Keratinocyte (primary cell): ENCODE measurements at regions not wholly inside any gene's neighbourhood (a gene's known extent, or its start where the extent isn't known, plus 50 kb on each side); places are given as distances from the start of the nearest gene placed in this dataset.

Source experiments
- DNase-seq: peaks from one replicate; pipeline ENCODE4 v3.0.0-alpha.2; 2011; ENCODE audit warnings: low read depth, missing footprints, low spot score
- FAIRE-seq: peaks from 2 replicates; lab custom pipeline; 2011; peaks lifted over from hg19 to GRCh38; lab: Jason Lieb, UNC
- H2AFZ ChIP-seq: 2 replicates; pipeline ENCODE4 v1.6.0; 2012; ENCODE audit warnings: low read length, control low read depth, inconsistent platforms; ENCODE audit not compliant: control insufficient read depth
- H3K27ac ChIP-seq: 2 replicates; pipeline ENCODE4 v1.5.1; 2011; ENCODE audit warnings: low read length; ENCODE audit not compliant: control insufficient read depth, insufficient read depth
- H3K27me3 ChIP-seq: 3 replicates; pipeline ENCODE4 v1.6.0; 2011; ENCODE audit warnings: low read length; ENCODE audit not compliant: control insufficient read depth, insufficient read depth; ENCODE audit errors: extremely low read depth
- H3K36me3 ChIP-seq, 2 experiments: 2 replicates in 1 of 2; 3 replicates in 1 of 2; pipeline ENCODE4 v1.5.1; 2011; ENCODE audit warnings: low read length in 2 of 2, mild to moderate bottlenecking in 1 of 2; ENCODE audit not compliant: control insufficient read depth in 2 of 2, insufficient read depth in 2 of 2; ENCODE audit errors: extremely low read depth in 1 of 2
- H3K4me1 ChIP-seq: 3 replicates; pipeline ENCODE4 v1.5.1; 2011; ENCODE audit warnings: low read length; ENCODE audit not compliant: control insufficient read depth, insufficient read depth; ENCODE audit errors: extremely low read depth
- H3K4me2 ChIP-seq: 3 replicates; pipeline ENCODE4 v1.6.0; 2011; ENCODE audit warnings: low read depth, low read length; ENCODE audit not compliant: control insufficient read depth, insufficient read depth; ENCODE audit errors: extremely low read depth
- H3K4me3 ChIP-seq, 3 experiments: fragments of 200-600 bp in 1 of 3; sonication (generic) in 1 of 3; 2 replicates in 2 of 3; 3 replicates in 1 of 3; pipeline ENCODE4 v1.5.1; 2011 to 2016; ENCODE audit warnings: low read length in 3 of 3, mild to moderate bottlenecking in 3 of 3, control low read depth in 2 of 3, inconsistent platforms in 1 of 3, low read depth in 1 of 3, mixed read lengths in 1 of 3, mixed run types in 1 of 3, moderate library complexity in 1 of 3; ENCODE audit not compliant: control insufficient read depth in 2 of 3, insufficient read depth in 2 of 3; ENCODE audit errors: extremely low read depth in 1 of 3
- H3K79me2 ChIP-seq: 2 replicates; pipeline ENCODE4 v1.6.0; 2012; ENCODE audit warnings: low read length; ENCODE audit not compliant: control insufficient read depth, insufficient read depth
- H3K9ac ChIP-seq: 3 replicates; pipeline ENCODE4 v1.6.0; 2011; ENCODE audit warnings: low read length; ENCODE audit not compliant: control insufficient read depth, insufficient read depth; ENCODE audit errors: extremely low read depth
- H3K9me1 ChIP-seq: 3 replicates; pipeline ENCODE4 v1.6.0; 2011; ENCODE audit warnings: low read length; ENCODE audit not compliant: control insufficient read depth, insufficient read depth; ENCODE audit errors: extremely low read depth
- H3K9me3 ChIP-seq: 2 replicates; pipeline ENCODE4 v1.5.1; 2012; ENCODE audit warnings: low read depth, low read length; ENCODE audit not compliant: control insufficient read depth
- H4K20me1 ChIP-seq: 3 replicates; pipeline ENCODE4 v1.6.0; 2011; ENCODE audit warnings: low read length; ENCODE audit not compliant: control insufficient read depth, insufficient read depth; ENCODE audit errors: extremely low read depth
- CTCF ChIP-seq, 3 experiments: IDR thresholded peaks in 1 of 3; conservative IDR thresholded peaks in 1 of 3; optimal IDR thresholded peaks in 1 of 3; 2 replicates in 2 of 3; 3 replicates in 1 of 3; pipeline versions ENCODE3 to v1.5.1; 2011; ENCODE audit warnings: low read length in 3 of 3, mild to moderate bottlenecking in 3 of 3, moderate library complexity in 2 of 3, control low read depth in 1 of 3, inconsistent platforms in 1 of 3; ENCODE audit not compliant: insufficient read depth in 2 of 3; ENCODE audit errors: extremely low read depth in 1 of 3
- EZH2 ChIP-seq: IDR thresholded peaks from one replicate; pipeline ENCODE4 v1.6.1; 2012; ENCODE audit warnings: inconsistent platforms, mild to moderate bottlenecking, low read length, moderate library complexity
- dilution Hi-C: fragments of 300-500 bp; cut with MboI; formaldehyde crosslinking; loops from one replicate; pipeline ENCODE4 v1.7.0; 2020; ENCODE audit warnings: low sequenced_read_pairs; ENCODE audit not compliant: extremely low pct_ligation_motif_present

DNA sequence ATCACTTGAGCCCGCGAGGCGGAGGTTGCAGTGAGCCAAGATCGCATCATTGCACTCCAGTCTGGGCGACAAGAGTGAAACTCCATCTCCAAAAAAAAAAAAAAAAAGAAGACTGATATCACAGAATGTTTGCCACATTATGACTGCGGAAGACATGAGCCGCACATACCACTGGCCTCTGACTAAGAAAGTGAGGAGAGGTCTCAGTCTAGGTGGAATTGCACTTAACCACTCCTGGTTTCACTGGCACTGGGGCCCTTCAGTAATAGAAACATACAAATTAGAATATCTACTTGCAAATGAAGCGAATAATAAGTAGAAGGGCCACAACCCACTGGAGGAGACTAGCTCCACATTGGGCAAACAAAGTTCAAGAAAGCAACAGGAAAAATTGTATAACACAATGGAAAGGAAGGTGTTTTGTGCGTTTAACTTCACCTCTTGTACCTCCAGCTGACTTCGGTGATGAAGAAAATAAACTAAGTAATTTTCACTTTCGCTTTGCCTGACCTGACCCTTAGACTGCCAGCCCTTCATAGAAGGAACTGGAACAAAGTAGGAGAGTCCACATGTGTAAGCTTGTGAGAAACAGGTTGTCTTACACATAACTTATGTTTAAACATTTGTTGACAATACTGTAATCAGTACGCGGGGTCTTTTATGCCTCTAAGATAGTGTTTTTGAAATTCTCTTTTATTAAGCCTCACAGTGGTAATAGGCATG lies 147.5 kb upstream of the TSHZ2 start:
- Histone ChIP-seq H3K36me3 (no peaks in the 10 kb centered on the region), H3K4me2 (no peak overlapping the region), H3K4me1 (no peaks in the 10 kb centered on the region), H3K9ac (no peak overlapping the region), H3K27me3 (no peaks in the 10 kb centered on the region), H2AFZ (no peak overlapping the region), H3K27ac (no peak overlapping the region), H3K79me2 (no peaks in the 10 kb centered on the region), H3K9me3 (no peaks in the 10 kb centered on the region), H3K9me1 (no peaks in the 10 kb centered on the region), H4K20me1 (no peaks in the 10 kb centered on the region), H3K4me3 (no peak overlapping the region)
- no peak for DNase-seq
- TF ChIP-seq CTCF (optimal IDR thresholded peaks at IDR 0.05 in 1 of 3, IDR thresholded peaks at IDR 0.05 in 1 of 3, conservative IDR thresholded peaks at IDR 0.05 in 1 of 3; ENCODE audit: extremely low read depth in 1 of 3, insufficient read depth in 2 of 3, low read length in 3 of 3) (no peak), EZH2 (no peak)
- FAIRE-seq, result no peak
- dilution Hi-C loops, result no loop called here

DNA sequence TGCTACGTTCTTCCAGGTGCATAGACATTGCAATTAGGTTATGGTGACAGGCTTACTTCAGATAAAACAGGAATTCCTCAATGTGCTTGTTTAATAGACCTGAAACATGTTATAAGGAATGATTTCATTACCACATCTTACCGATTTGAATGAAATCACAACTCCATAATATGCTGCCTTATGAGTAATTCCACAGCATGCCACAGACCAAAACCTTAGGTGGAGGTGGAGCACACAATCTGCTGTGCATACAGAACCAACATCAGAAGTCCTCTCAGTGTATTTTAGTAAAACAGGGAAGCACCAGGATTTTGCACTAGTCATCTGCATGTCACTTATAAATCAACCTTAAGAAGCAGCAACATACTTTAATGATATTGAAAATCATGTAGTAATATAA lies 148.9 kb upstream of the TSHZ2 start:
- H3K4me2 ChIP-seq, result no peak overlapping the region
- H3K36me3 ChIP-seq, result no peaks in the 10 kb centered on the region
- no peak overlapping the region for H2AFZ ChIP-seq
- H3K9me3 ChIP-seq, result no peaks in the 10 kb centered on the region
- H4K20me1 ChIP-seq, result no peaks in the 10 kb centered on the region
- H3K27ac ChIP-seq, result no peak overlapping the region
- H3K4me3 ChIP-seq, result no peak overlapping the region
- dilution Hi-C loops, result no loop called here
- no peaks in the 10 kb centered on the region for H3K4me1 ChIP-seq
- DNase-seq, result no peak
- TF ChIP-seq EZH2 (no peak), CTCF (optimal IDR thresholded peaks at IDR 0.05 in 1 of 3, IDR thresholded peaks at IDR 0.05 in 1 of 3, conservative IDR thresholded peaks at IDR 0.05 in 1 of 3; ENCODE audit: extremely low read depth in 1 of 3, insufficient read depth in 2 of 3, low read length in 3 of 3) (no peak)
- no peaks in the 10 kb centered on the region for H3K9me1 ChIP-seq
- FAIRE-seq, result no peak
- H3K9ac ChIP-seq, result no peak overlapping the region
- H3K79me2 ChIP-seq, result no peaks in the 10 kb centered on the region
- no peaks in the 10 kb centered on the region for H3K27me3 ChIP-seq
